Neuronal stem cell (in vitro differentiated cells): ENCODE measurements at regions not wholly inside any gene's neighbourhood (a gene's known extent, or its start where the extent isn't known, plus 50 kb on each side); places are given as distances from the start of the nearest gene placed in this dataset.
"Not testable (repeated sequence)": the region's sequence is repeated elsewhere in the genome, so short reads cannot be mapped to it uniquely, and the experiment has no call there.

Experiments
- DNase-seq: peaks from one replicate; pipeline ENCODE4 v3.0.0-alpha.2; 2013; ENCODE audit warnings: low spot score
- H2AFZ ChIP-seq: one replicate; pipeline ENCODE4 v1.6.1; 2013; ENCODE audit warnings: mild to moderate bottlenecking, low read length, inconsistent platforms
- H2AK5ac ChIP-seq: 2 replicates; pipeline ENCODE4 v1.6.1; 2013; ENCODE audit warnings: low read depth, mild to moderate bottlenecking, inconsistent platforms, low read length, moderate library complexity, mixed read lengths
- H2BK120ac ChIP-seq: 2 replicates; pipeline ENCODE4 v1.6.1; 2013; ENCODE audit warnings: low read depth, mild to moderate bottlenecking, inconsistent platforms, low read length, moderate library complexity, mixed read lengths
- H2BK12ac ChIP-seq: one replicate; pipeline ENCODE4 v1.6.1; 2013; ENCODE audit warnings: low read length, inconsistent platforms
- H2BK15ac ChIP-seq: 2 replicates; pipeline ENCODE4 v1.6.1; 2013; ENCODE audit warnings: mild to moderate bottlenecking, low read length, inconsistent platforms, mixed read lengths
- H2BK5ac ChIP-seq: one replicate; pipeline ENCODE4 v1.6.1; 2013; ENCODE audit warnings: inconsistent platforms, mild to moderate bottlenecking, low read length, moderate library complexity
- H3K14ac ChIP-seq: one replicate; pipeline ENCODE4 v1.6.1; 2013; ENCODE audit warnings: low read length, inconsistent platforms
- H3K18ac ChIP-seq: 2 replicates; pipeline ENCODE4 v1.6.1; 2013; ENCODE audit warnings: low read length, inconsistent platforms
- H3K23ac ChIP-seq: 2 replicates; pipeline ENCODE4 v1.6.1; 2013; ENCODE audit warnings: low read depth, mild to moderate bottlenecking, mixed read lengths, low read length, inconsistent platforms; ENCODE audit not compliant: poor library complexity
- H3K27ac ChIP-seq: replicated peaks from 3 replicates; pipeline ENCODE4 v1.5.1; 2013; ENCODE audit warnings: low read length, inconsistent platforms
- H3K27me3 ChIP-seq, 3 experiments: 2 replicates each; pipeline ENCODE4 v1.6.1; 2013; ENCODE audit warnings: low read length in 3 of 3, mild to moderate bottlenecking in 2 of 3, inconsistent platforms in 1 of 3, low read depth in 1 of 3, mixed read lengths in 1 of 3, moderate library complexity in 1 of 3; ENCODE audit not compliant: control insufficient read depth in 3 of 3, insufficient read depth in 3 of 3
- H3K36me3 ChIP-seq, 2 donors: replicated peaks in 1 of 2; 2 replicates each; pipeline ENCODE4 v1.6.1; 2013; ENCODE audit warnings: low read length in 2 of 2; ENCODE audit not compliant: control insufficient read depth in 2 of 2, insufficient read depth in 2 of 2
- H3K4ac ChIP-seq: 2 replicates; pipeline ENCODE4 v1.6.1; 2013; ENCODE audit warnings: inconsistent platforms, mild to moderate bottlenecking, low read length, moderate library complexity
- H3K4me1 ChIP-seq, 2 donors: 1 replicate in 1 of 2; 2 replicates in 1 of 2; pipeline ENCODE4 v1.6.1; 2013; ENCODE audit warnings: low read length in 2 of 2, low read depth in 1 of 2; ENCODE audit not compliant: control insufficient read depth in 2 of 2, insufficient read depth in 1 of 2
- H3K4me2 ChIP-seq: one replicate; pipeline ENCODE4 v1.6.1; 2013; ENCODE audit warnings: mild to moderate bottlenecking, low read length, inconsistent platforms; ENCODE audit not compliant: insufficient read depth, poor library complexity, severe bottlenecking
- H3K4me3 ChIP-seq, 2 donors: 2 replicates each; pipeline ENCODE4 v1.5.1; 2013; ENCODE audit warnings: low read length in 2 of 2, mild to moderate bottlenecking in 2 of 2, inconsistent platforms in 1 of 2, moderate library complexity in 1 of 2
- H3K79me1 ChIP-seq: one replicate; pipeline ENCODE4 v1.6.1; 2013; ENCODE audit warnings: low read depth, mild to moderate bottlenecking, inconsistent platforms, low read length, moderate library complexity
- H3K9ac ChIP-seq: one replicate; pipeline ENCODE4 v1.6.1; 2013; ENCODE audit warnings: mild to moderate bottlenecking, low read depth, low read length, inconsistent platforms; ENCODE audit not compliant: poor library complexity
- H3K9me3 ChIP-seq, 2 donors: replicated peaks in 1 of 2; 2 replicates each; pipeline versions ENCODE3 to v1.6.1; 2013; ENCODE audit warnings: low read length in 2 of 2, mild to moderate bottlenecking in 2 of 2, inconsistent platforms in 1 of 2, low read depth in 1 of 2, mixed read lengths in 1 of 2, moderate library complexity in 1 of 2; ENCODE audit not compliant: control insufficient read depth in 2 of 2, insufficient read depth in 1 of 2
- H4K8ac ChIP-seq: one replicate; pipeline ENCODE4 v1.6.1; 2013; ENCODE audit warnings: low read depth, mild to moderate bottlenecking, inconsistent platforms, low read length, moderate library complexity
- H4K91ac ChIP-seq: one replicate; pipeline ENCODE4 v1.6.1; 2013; ENCODE audit warnings: low read length, low read depth, mild to moderate bottlenecking, inconsistent platforms; ENCODE audit not compliant: poor library complexity
- WGBS, 2 donors: extraction: QIAGEN DNeasy Blood & Tissue Kit; methylation state at CpG; one replicate each; pipeline ENCODE4 v1.1.7; 2013; ENCODE audit warnings: missing lambda C conversion rate in 2 of 2, mixed read lengths in 1 of 2; ENCODE audit not compliant: insufficient read length in 2 of 2, insufficient replicate concordance in 1 of 2; ENCODE audit errors: extremely low coverage in 2 of 2; 5-methylcytosine and 5-hydroxymethylcytosine counted together

GRCh38 chr5:20825951-20826350 is 838.0 kb upstream of the CDH18 start:
- H3K4me3 ChIP-seq, H4K8ac ChIP-seq, H3K4me1 ChIP-seq, H3K9ac ChIP-seq, H3K14ac ChIP-seq, H4K91ac ChIP-seq, H2BK5ac ChIP-seq, H3K27me3 ChIP-seq, H3K4me2 ChIP-seq, H3K4ac ChIP-seq, H3K23ac ChIP-seq, H3K18ac ChIP-seq, H3K9me3 ChIP-seq, H3K79me1 ChIP-seq, H2BK120ac ChIP-seq, DNase-seq, H2BK15ac ChIP-seq, H2AFZ ChIP-seq, H2AK5ac ChIP-seq, H3K27ac ChIP-seq, H3K36me3 ChIP-seq, H2BK12ac ChIP-seq: not testable (repeated sequence)
- no CpG with 5 or more reads among the region's 1 CpG for WGBS, 2 donors

- not testable (repeated sequence) for H3K9ac ChIP-seq, H3K27me3 ChIP-seq, H2AK5ac ChIP-seq, H2AFZ ChIP-seq, H3K14ac ChIP-seq, H2BK15ac ChIP-seq, H4K91ac ChIP-seq, H3K27ac ChIP-seq, H3K18ac ChIP-seq, H3K4ac ChIP-seq, H3K4me3 ChIP-seq, H3K9me3 ChIP-seq, H2BK12ac ChIP-seq, H3K23ac ChIP-seq, H2BK120ac ChIP-seq, H3K36me3 ChIP-seq, H3K79me1 ChIP-seq, DNase-seq, H3K4me1 ChIP-seq, H4K8ac ChIP-seq, H2BK5ac ChIP-seq, H3K4me2 ChIP-seq
- no CpG with 5 or more reads among the region's 1 CpG for WGBS, 2 donors
These were observed 809.2 kb upstream of the CDH18 start for GRCh38 chr5:20797216-20797615.

- H3K4me2 ChIP-seq, H3K27ac ChIP-seq, H2BK15ac ChIP-seq, H3K23ac ChIP-seq, DNase-seq, H2BK5ac ChIP-seq, H2AK5ac ChIP-seq, H3K4me1 ChIP-seq, H3K27me3 ChIP-seq, H2BK12ac ChIP-seq, H2AFZ ChIP-seq, H3K4ac ChIP-seq, H3K9ac ChIP-seq, H4K8ac ChIP-seq, H3K18ac ChIP-seq, H3K14ac ChIP-seq, H3K4me3 ChIP-seq, H2BK120ac ChIP-seq, H4K91ac ChIP-seq, H3K36me3 ChIP-seq, H3K79me1 ChIP-seq, H3K9me3 ChIP-seq: not testable (repeated sequence)
- no CpG with 5 or more reads among the region's 5 CpGs for WGBS, 2 donors
These were observed 796.8 kb upstream of the CDH18 start for GRCh38 chr5:20784755-20785154.

GRCh38 chr5:20783484-20783883 is 795.5 kb upstream of the CDH18 start:
- not testable (repeated sequence) for H3K79me1 ChIP-seq, H3K4me2 ChIP-seq, H3K27ac ChIP-seq, H2BK12ac ChIP-seq, DNase-seq, H3K23ac ChIP-seq, H3K18ac ChIP-seq, H3K9ac ChIP-seq, H2AK5ac ChIP-seq, H2AFZ ChIP-seq, H2BK15ac ChIP-seq, H3K14ac ChIP-seq, H2BK5ac ChIP-seq, H4K91ac ChIP-seq, H3K9me3 ChIP-seq, H3K4me1 ChIP-seq, H3K4ac ChIP-seq, H3K36me3 ChIP-seq, H4K8ac ChIP-seq, H2BK120ac ChIP-seq, H3K4me3 ChIP-seq, H3K27me3 ChIP-seq
- no CpG with 5 or more reads among the region's 2 CpGs for WGBS, 2 donors
